GM23338 (cell line): ENCODE measurements at regions not wholly inside any gene's neighbourhood (a gene's known extent, or its start where the extent isn't known, plus 50 kb on each side); places are given as distances from the start of the nearest gene placed in this dataset.

Source experiments
- ATAC-seq: fragments of 200-7000 bp; cut with Tn5 transposase; 3 replicates; pipeline ENCODE4 v1.9.1; 2020
- DNase-seq: peaks from one replicate; pipeline ENCODE4 v3.0.0-alpha.2; 2015; ENCODE audit warnings: low spot score
- H2AFZ ChIP-seq: fragments of 200-600 bp; sonication (generic); 2 replicates; pipeline ENCODE4 v1.8.0; 2016; ENCODE audit warnings: antibody characterized with exemption, mild to moderate bottlenecking, moderate library complexity
- H3F3A ChIP-seq: fragments of 200-600 bp; sonication (generic); replicated peaks from 2 replicates; pipeline ENCODE4 v1.8.0; 2017; ENCODE audit warnings: antibody characterized with exemption, mixed run types, low read depth
- H3K27ac ChIP-seq: fragments of 200-600 bp; sonication (generic); 2 replicates; pipeline ENCODE4 v1.6.1; 2016; ENCODE audit warnings: low read depth
- H3K27me3 ChIP-seq: fragments of 200-600 bp; sonication (generic); 2 replicates; pipeline ENCODE4 v1.8.0; 2016; ENCODE audit warnings: mild to moderate bottlenecking, mixed run types, moderate library complexity; ENCODE audit not compliant: insufficient read depth
- H3K36me3 ChIP-seq: fragments of 200-600 bp; sonication (generic); 2 replicates; pipeline ENCODE4 v1.8.0; 2016; ENCODE audit warnings: mild to moderate bottlenecking; ENCODE audit not compliant: insufficient read depth
- H3K4me1 ChIP-seq: fragments of 200-600 bp; sonication (generic); 2 replicates; pipeline ENCODE4 v1.8.0; 2016; ENCODE audit warnings: mild to moderate bottlenecking, moderate library complexity; ENCODE audit not compliant: insufficient read depth
- H3K4me2 ChIP-seq: fragments of 200-600 bp; sonication (generic); 2 replicates; pipeline ENCODE4 v1.7.1; 2017; ENCODE audit warnings: mixed run types
- H3K4me3 ChIP-seq: fragments of 200-600 bp; sonication (generic); 2 replicates; pipeline ENCODE4 v1.6.1; 2016; ENCODE audit warnings: mixed run types
- H3K79me2 ChIP-seq: fragments of 200-600 bp; sonication (generic); replicated peaks from 2 replicates; pipeline ENCODE4 v1.8.0; 2017; ENCODE audit warnings: mild to moderate bottlenecking; ENCODE audit not compliant: insufficient read depth
- H3K9me2 ChIP-seq: fragments of 200-600 bp; sonication (generic); 2 replicates; pipeline ENCODE4 v1.8.0; 2017; ENCODE audit not compliant: insufficient read depth
- H4K20me1 ChIP-seq: fragments of 200-600 bp; sonication (generic); replicated peaks from 2 replicates; pipeline ENCODE4 v1.8.0; 2017; ENCODE audit warnings: mild to moderate bottlenecking; ENCODE audit not compliant: insufficient read depth
- H3K27ac Mint-ChIP-seq: 2 replicates; pipeline ENCODE4 v1.8.0; 2020; ENCODE audit warnings: inconsistent platforms, mild to moderate bottlenecking, moderate library complexity, mixed read lengths
- H3K27me3 Mint-ChIP-seq: 3 replicates; pipeline ENCODE4 v1.8.0; 2022; ENCODE audit warnings: low read depth, mild to moderate bottlenecking, moderate library complexity, mixed read lengths, inconsistent platforms; ENCODE audit not compliant: insufficient read depth, poor library complexity
- H3K36me3 Mint-ChIP-seq: 3 replicates; pipeline ENCODE4 v1.8.0; 2021; ENCODE audit warnings: low read depth, mild to moderate bottlenecking, inconsistent platforms, moderate library complexity, mixed read lengths
- H3K4me1 Mint-ChIP-seq: 3 replicates; pipeline ENCODE4 v1.8.0; 2020; ENCODE audit warnings: mild to moderate bottlenecking, inconsistent platforms, mixed read lengths
- H3K4me3 Mint-ChIP-seq: 3 replicates; pipeline ENCODE4 v1.8.0; 2021; ENCODE audit warnings: moderate library complexity, mild to moderate bottlenecking, inconsistent platforms, mixed read lengths
- H3K9me3 Mint-ChIP-seq: 3 replicates; pipeline ENCODE4 v1.8.0; 2020; ENCODE audit warnings: moderate library complexity, mild to moderate bottlenecking, inconsistent platforms, mixed read lengths
- CREB1 ChIP-seq: fragments of 250-450 bp; sonication (Bioruptor Pico); IDR thresholded peaks from 2 replicates; pipeline ENCODE4 v1.5.0; 2020; ENCODE audit warnings: low read depth, mild to moderate bottlenecking, moderate library complexity
- ETS1 ChIP-seq: IDR thresholded peaks from 2 replicates; pipeline ENCODE4 v1.6.1; 2016; ENCODE audit warnings: antibody characterized with exemption
- EZH2 ChIP-seq: fragments of 200-600 bp; sonication (generic); IDR thresholded peaks from one replicate; pipeline ENCODE4 v1.8.0; 2017; ENCODE audit warnings: antibody characterized with exemption, mild to moderate bottlenecking, low read depth; ENCODE audit not compliant: unreplicated experiment
- EZH2phosphoT487 ChIP-seq: fragments of 200-600 bp; sonication (generic); IDR thresholded peaks from one replicate; pipeline ENCODE4 v1.8.1; 2018; ENCODE audit warnings: antibody characterized with exemption; ENCODE audit not compliant: unreplicated experiment
- JUNB ChIP-seq: IDR thresholded peaks from one replicate; pipeline ENCODE4 v1.6.1; 2016; ENCODE audit warnings: antibody characterized with exemption; ENCODE audit not compliant: unreplicated experiment
- REST ChIP-seq: IDR thresholded peaks from one replicate; pipeline ENCODE4 v1.6.1; 2018; ENCODE audit warnings: antibody characterized with exemption; ENCODE audit not compliant: unreplicated experiment
- STAT1 ChIP-seq: IDR thresholded peaks from one replicate; pipeline ENCODE4 v1.6.1; 2016; ENCODE audit warnings: antibody characterized with exemption; ENCODE audit not compliant: unreplicated experiment
- ZNF114 ChIP-seq: fragments of 250-450 bp; sonication (Bioruptor Pico); IDR thresholded peaks from 2 replicates; pipeline ENCODE4 v1.5.0; 2020; ENCODE audit warnings: mild to moderate bottlenecking, moderate library complexity
- ZNF331 ChIP-seq: fragments of 250-450 bp; sonication (Bioruptor Pico); IDR thresholded peaks from 2 replicates; pipeline ENCODE4 v1.5.0; 2020; ENCODE audit warnings: low read depth, mild to moderate bottlenecking, moderate library complexity
- TF ChIP-seq, protein P1 (sequence below): fragments of 250-450 bp; sonication (Bioruptor Pico); IDR thresholded peaks from 2 replicates; pipeline ENCODE4 v1.5.0; 2020; ENCODE audit warnings: mild to moderate bottlenecking, moderate library complexity

DNA sequence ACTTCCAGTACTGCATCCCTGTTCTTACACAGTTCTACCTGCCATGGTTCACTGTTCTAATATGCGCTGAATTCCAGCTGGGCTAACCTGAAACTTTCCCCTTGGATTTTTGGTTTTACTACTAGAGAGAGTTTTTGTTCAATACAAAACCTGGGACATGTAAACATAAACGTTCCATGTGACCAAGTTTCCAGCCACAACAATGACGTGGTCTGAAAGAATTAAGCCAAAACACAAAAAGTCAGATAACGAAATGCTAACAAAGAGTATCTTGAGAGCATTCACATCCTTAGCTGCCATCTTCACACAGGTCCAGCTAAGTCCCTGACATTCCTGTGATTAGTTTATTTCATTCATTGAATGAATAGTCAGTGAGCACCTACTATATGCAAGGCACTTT lies 467.0 kb upstream of the PKDCC start:
- 0 out of 2 replicates have a peak, but pooled peaks cover 16% of the 10 kb centered on the region for H3K9me2 ChIP-seq
- Mint-ChIP-seq H3K27ac (0 out of 2 replicates have a peak overlapping the region, but pooled peaks have one; percentile 17), H3K4me3 (no peak overlapping the region), H3K9me3 (peaks cover 6% of the 10 kb centered on the region; the same call in 1 of the 3 replicates), H3K36me3 (no peaks in the 10 kb centered on the region), H3K27me3 (peaks cover 3% of the 10 kb centered on the region), H3K4me1 (no peaks in the 10 kb centered on the region)
- TF ChIP-seq REST (no peak), JUNB (no peak), CREB1 (CRISPR knock-in tag) (no peak)
- H3K79me2 ChIP-seq, result no peaks in the 10 kb centered on the region
- no peaks in the 10 kb centered on the region for H4K20me1 ChIP-seq
- no peak overlapping the region for H3K4me3 ChIP-seq
- H2AFZ ChIP-seq, result no peak overlapping the region
- no peak overlapping the region for H3K27ac ChIP-seq
- no peak for ATAC-seq
- H3K4me1 ChIP-seq, result no peaks in the 10 kb centered on the region
- H3K27me3 ChIP-seq, result no peaks in the 10 kb centered on the region
- no peak overlapping the region for H3K4me2 ChIP-seq
- no peaks in the 10 kb centered on the region for H3K36me3 ChIP-seq
- H3F3A ChIP-seq, result no peaks in the 10 kb centered on the region
- DNase-seq, result no peak

DNA sequence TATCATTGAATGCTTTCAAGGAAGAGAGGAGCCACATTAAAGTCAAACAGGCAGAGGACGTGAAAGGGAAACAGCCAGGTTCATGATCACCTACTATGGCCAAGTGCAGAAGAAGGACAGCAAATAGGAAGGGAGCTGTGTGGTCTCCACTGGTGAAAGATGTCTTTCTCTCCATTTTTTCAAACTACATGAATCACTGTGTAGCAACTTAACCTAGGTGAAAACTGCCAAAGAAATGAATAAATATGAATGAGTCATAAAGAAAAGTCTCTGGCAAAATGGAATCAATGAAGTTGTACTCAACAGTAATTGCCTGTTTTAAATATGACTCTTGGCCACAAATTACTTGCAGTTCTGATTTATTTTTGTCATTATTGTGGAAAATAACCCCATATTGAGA lies 452.6 kb upstream of the PKDCC start:
- Mint-ChIP-seq H3K4me1 (no peaks in the 10 kb centered on the region), H3K27ac (no peak overlapping the region), H3K36me3 (no peaks in the 10 kb centered on the region), H3K9me3 (no peaks in the 10 kb centered on the region), H3K4me3 (no peak overlapping the region), H3K27me3 (peaks cover 2% of the 10 kb centered on the region)
- H3K79me2 ChIP-seq, result no peaks in the 10 kb centered on the region
- no peaks in the 10 kb centered on the region for H3K36me3 ChIP-seq
- TF ChIP-seq, protein P1, sequence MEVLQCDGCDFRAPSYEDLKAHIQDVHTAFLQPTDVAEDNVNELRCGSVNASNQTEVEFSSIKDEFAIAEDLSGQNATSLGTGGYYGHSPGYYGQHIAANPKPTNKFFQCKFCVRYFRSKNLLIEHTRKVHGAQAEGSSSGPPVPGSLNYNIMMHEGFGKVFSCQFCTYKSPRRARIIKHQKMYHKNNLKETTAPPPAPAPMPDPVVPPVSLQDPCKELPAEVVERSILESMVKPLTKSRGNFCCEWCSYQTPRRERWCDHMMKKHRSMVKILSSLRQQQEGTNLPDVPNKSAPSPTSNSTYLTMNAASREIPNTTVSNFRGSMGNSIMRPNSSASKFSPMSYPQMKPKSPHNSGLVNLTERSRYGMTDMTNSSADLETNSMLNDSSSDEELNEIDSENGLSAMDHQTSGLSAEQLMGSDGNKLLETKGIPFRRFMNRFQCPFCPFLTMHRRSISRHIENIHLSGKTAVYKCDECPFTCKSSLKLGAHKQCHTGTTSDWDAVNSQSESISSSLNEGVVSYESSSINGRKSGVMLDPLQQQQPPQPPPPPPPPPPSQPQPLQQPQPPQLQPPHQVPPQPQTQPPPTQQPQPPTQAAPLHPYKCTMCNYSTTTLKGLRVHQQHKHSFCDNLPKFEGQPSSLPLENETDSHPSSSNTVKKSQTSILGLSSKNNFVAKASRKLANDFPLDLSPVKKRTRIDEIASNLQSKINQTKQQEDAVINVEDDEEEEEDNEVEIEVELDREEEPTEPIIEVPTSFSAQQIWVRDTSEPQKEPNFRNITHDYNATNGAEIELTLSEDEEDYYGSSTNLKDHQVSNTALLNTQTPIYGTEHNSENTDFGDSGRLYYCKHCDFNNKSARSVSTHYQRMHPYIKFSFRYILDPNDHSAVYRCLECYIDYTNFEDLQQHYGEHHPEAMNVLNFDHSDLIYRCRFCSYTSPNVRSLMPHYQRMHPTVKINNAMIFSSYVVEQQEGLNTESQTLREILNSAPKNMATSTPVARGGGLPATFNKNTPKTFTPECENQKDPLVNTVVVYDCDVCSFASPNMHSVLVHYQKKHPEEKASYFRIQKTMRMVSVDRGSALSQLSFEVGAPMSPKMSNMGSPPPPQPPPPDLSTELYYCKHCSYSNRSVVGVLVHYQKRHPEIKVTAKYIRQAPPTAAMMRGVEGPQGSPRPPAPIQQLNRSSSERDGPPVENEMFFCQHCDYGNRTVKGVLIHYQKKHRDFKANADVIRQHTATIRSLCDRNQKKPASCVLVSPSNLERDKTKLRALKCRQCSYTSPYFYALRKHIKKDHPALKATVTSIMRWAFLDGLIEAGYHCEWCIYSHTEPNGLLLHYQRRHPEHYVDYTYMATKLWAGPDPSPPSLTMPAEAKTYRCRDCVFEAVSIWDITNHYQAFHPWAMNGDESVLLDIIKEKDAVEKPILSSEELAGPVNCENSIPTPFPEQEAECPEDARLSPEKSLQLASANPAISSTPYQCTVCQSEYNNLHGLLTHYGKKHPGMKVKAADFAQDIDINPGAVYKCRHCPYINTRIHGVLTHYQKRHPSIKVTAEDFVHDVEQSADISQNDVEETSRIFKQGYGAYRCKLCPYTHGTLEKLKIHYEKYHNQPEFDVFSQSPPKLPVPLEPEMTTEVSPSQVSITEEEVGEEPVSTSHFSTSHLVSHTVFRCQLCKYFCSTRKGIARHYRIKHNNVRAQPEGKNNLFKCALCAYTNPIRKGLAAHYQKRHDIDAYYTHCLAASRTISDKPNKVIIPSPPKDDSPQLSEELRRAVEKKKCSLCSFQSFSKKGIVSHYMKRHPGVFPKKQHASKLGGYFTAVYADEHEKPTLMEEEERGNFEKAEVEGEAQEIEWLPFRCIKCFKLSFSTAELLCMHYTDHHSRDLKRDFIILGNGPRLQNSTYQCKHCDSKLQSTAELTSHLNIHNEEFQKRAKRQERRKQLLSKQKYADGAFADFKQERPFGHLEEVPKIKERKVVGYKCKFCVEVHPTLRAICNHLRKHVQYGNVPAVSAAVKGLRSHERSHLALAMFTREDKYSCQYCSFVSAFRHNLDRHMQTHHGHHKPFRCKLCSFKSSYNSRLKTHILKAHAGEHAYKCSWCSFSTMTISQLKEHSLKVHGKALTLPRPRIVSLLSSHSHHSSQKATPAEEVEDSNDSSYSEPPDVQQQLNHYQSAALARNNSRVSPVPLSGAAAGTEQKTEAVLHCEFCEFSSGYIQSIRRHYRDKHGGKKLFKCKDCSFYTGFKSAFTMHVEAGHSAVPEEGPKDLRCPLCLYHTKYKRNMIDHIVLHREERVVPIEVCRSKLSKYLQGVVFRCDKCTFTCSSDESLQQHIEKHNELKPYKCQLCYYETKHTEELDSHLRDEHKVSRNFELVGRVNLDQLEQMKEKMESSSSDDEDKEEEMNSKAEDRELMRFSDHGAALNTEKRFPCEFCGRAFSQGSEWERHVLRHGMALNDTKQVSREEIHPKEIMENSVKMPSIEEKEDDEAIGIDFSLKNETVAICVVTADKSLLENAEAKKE (CRISPR knock-in tag), result no peak
- TF ChIP-seq EZH2, result no peak
- no peak for TF ChIP-seq ETS1
- TF ChIP-seq EZH2phosphoT487, result no peak
- TF ChIP-seq STAT1, result no peak
- TF ChIP-seq ZNF331 (CRISPR knock-in tag), result no peak
- TF ChIP-seq ZNF114 (CRISPR knock-in tag), result no peak
- H2AFZ ChIP-seq, result no peak overlapping the region
- H3K9me2 ChIP-seq, result no peaks in the 10 kb centered on the region
- no peaks in the 10 kb centered on the region for H4K20me1 ChIP-seq
- no peaks in the 10 kb centered on the region for H3F3A ChIP-seq
- no peak for ATAC-seq
- DNase-seq, result no peak
- H3K27ac ChIP-seq, result no peak overlapping the region
- no peaks in the 10 kb centered on the region for H3K27me3 ChIP-seq
- no peaks in the 10 kb centered on the region for H3K4me1 ChIP-seq
- no peak overlapping the region for H3K4me3 ChIP-seq
- no peak overlapping the region for H3K4me2 ChIP-seq
